ENCODE measurements at regions not wholly inside any gene's neighbourhood (a gene's known extent, or its start where the extent isn't known, plus 50 kb on each side); places are given as distances from the start of the nearest gene placed in this dataset.

GRCh38 chr3:72041511-72041910 lies 256.6 kb upstream of the PROK2 start:
- DNase-seq (ENCODE audit: low spot score), result no peak
- no peak overlapping the region for H3K4me3 ChIP-seq (ENCODE audit: severe bottlenecking)
- H3K27me3 ChIP-seq (ENCODE audit: insufficient read depth, poor library complexity, severe bottlenecking), result no peaks in the 10 kb centered on the region
- no peak overlapping the region for H3K27ac ChIP-seq (ENCODE audit: poor library complexity, severe bottlenecking)
- no peaks in the 10 kb centered on the region for H3K9me3 ChIP-seq (ENCODE audit: severe bottlenecking)
- H3K36me3 ChIP-seq (ENCODE audit: low read depth), result no peaks in the 10 kb centered on the region
- peak; percentile 36; the same call in 1 of the 3 replicates for ATAC-seq (ENCODE audit: low read depth)
- TF ChIP-seq CTCF (IDR thresholded peaks at IDR 0.05; ENCODE audit: poor library complexity, severe bottlenecking), result no peak
- no peaks in the 10 kb centered on the region for H3K4me1 ChIP-seq (ENCODE audit: insufficient read depth, poor library complexity, severe bottlenecking)

- no peaks in the 10 kb centered on the region for H3K27me3 ChIP-seq (ENCODE audit: insufficient read depth, poor library complexity, severe bottlenecking)
- no peak for DNase-seq (ENCODE audit: low spot score)
- TF ChIP-seq CTCF (IDR thresholded peaks at IDR 0.05; ENCODE audit: poor library complexity, severe bottlenecking), result no peak
- H3K27ac ChIP-seq (ENCODE audit: poor library complexity, severe bottlenecking), result no peak overlapping the region
- H3K4me1 ChIP-seq (ENCODE audit: insufficient read depth, poor library complexity, severe bottlenecking), result no peaks in the 10 kb centered on the region
- no peak overlapping the region for H3K4me3 ChIP-seq (ENCODE audit: severe bottlenecking)
- no peaks in the 10 kb centered on the region for H3K9me3 ChIP-seq (ENCODE audit: severe bottlenecking)
- no peaks in the 10 kb centered on the region for H3K36me3 ChIP-seq (ENCODE audit: low read depth)
- no peak for ATAC-seq (ENCODE audit: low read depth)
Measured at GRCh38 chr3:72041076-72041475, 256.1 kb upstream of the PROK2 start.

- no peak for DNase-seq (ENCODE audit: low spot score)
- Histone ChIP-seq H3K27me3 (ENCODE audit: insufficient read depth, poor library complexity, severe bottlenecking) (no peaks in the 10 kb centered on the region), H3K4me1 (ENCODE audit: insufficient read depth, poor library complexity, severe bottlenecking) (no peaks in the 10 kb centered on the region), H3K9me3 (ENCODE audit: severe bottlenecking) (no peaks in the 10 kb centered on the region), H3K36me3 (ENCODE audit: low read depth) (no peaks in the 10 kb centered on the region), H3K4me3 (ENCODE audit: severe bottlenecking) (no peak overlapping the region), H3K27ac (ENCODE audit: poor library complexity, severe bottlenecking) (no peak overlapping the region)
- no peak for TF ChIP-seq CTCF (IDR thresholded peaks at IDR 0.05; ENCODE audit: poor library complexity, severe bottlenecking)
- ATAC-seq (ENCODE audit: low read depth), result no peak
Measured at GRCh38 chr3:72039677-72040076, 254.7 kb upstream of the PROK2 start.

GRCh38 chr3:72036899-72037298 lies 252.0 kb upstream of the PROK2 start:
- DNase-seq (ENCODE audit: low spot score) (no peak), ATAC-seq (ENCODE audit: low read depth) (no peak)
- no peaks in the 10 kb centered on the region for H3K4me1 ChIP-seq (ENCODE audit: insufficient read depth, poor library complexity, severe bottlenecking)
- H3K27me3 ChIP-seq (ENCODE audit: insufficient read depth, poor library complexity, severe bottlenecking), result no peaks in the 10 kb centered on the region
- no peak overlapping the region for H3K27ac ChIP-seq (ENCODE audit: poor library complexity, severe bottlenecking)
- no peak for TF ChIP-seq CTCF (IDR thresholded peaks at IDR 0.05; ENCODE audit: poor library complexity, severe bottlenecking)
- no peaks in the 10 kb centered on the region for H3K9me3 ChIP-seq (ENCODE audit: severe bottlenecking)
- no peak overlapping the region for H3K4me3 ChIP-seq (ENCODE audit: severe bottlenecking)
- H3K36me3 ChIP-seq (ENCODE audit: low read depth), result no peaks in the 10 kb centered on the region

GRCh38 chr3:72035606-72036005 lies 250.7 kb upstream of the PROK2 start:
- Histone ChIP-seq H3K27me3 (ENCODE audit: insufficient read depth, poor library complexity, severe bottlenecking) (no peaks in the 10 kb centered on the region), H3K27ac (ENCODE audit: poor library complexity, severe bottlenecking) (no peak overlapping the region), H3K36me3 (ENCODE audit: low read depth) (no peaks in the 10 kb centered on the region), H3K9me3 (ENCODE audit: severe bottlenecking) (no peaks in the 10 kb centered on the region), H3K4me1 (ENCODE audit: insufficient read depth, poor library complexity, severe bottlenecking) (no peaks in the 10 kb centered on the region), H3K4me3 (ENCODE audit: severe bottlenecking) (no peak overlapping the region)
- no peak for DNase-seq (ENCODE audit: low spot score)
- ATAC-seq (ENCODE audit: low read depth), result no peak
- no peak for TF ChIP-seq CTCF (IDR thresholded peaks at IDR 0.05; ENCODE audit: poor library complexity, severe bottlenecking)
